NCI-H82 treated with DMSO at 0.1 percent for 48 hours (cell line): ENCODE measurements at regions not wholly inside any gene's neighbourhood (a gene's known extent, or its start where the extent isn't known, plus 50 kb on each side); places are given as distances from the start of the nearest gene placed in this dataset.

Source experiments
- DNase-seq: peaks from one replicate; lab custom pipeline; 2025; ENCODE audit not compliant: unreplicated experiment; lab: John Stamatoyannopoulos, UW

- DNase-seq, result no peak
These were observed 445.3 kb upstream of the CCL2 start for GRCh38 chr17:33809748-33810147.

- no peak for DNase-seq
These were observed 443.9 kb upstream of the CCL2 start for GRCh38 chr17:33811004-33811760.

GRCh38 chr17:33811984-33812577, 443.0 kb upstream of the CCL2 start:
- DNase-seq, result peak; percentile 30

GRCh38 chr17:33814852-33815251, 440.2 kb upstream of the CCL2 start:
- no peak for DNase-seq

GRCh38 chr17:33816036-33816435, 439.0 kb upstream of the CCL2 start:
- no peak for DNase-seq

- DNase-seq, result no peak
These were observed 438.1 kb upstream of the CCL2 start for GRCh38 chr17:33816842-33817617.

- DNase-seq, result no peak
These were observed 435.5 kb upstream of the CCL2 start for GRCh38 chr17:33819539-33819938.

- DNase-seq, result no peak
These were observed 422.8 kb upstream of the CCL2 start for GRCh38 chr17:33832262-33832661.

GRCh38 chr17:33837281-33837680, 417.8 kb upstream of the CCL2 start:
- DNase-seq, result no peak

GRCh38 chr17:33838281-33838680, 416.8 kb upstream of the CCL2 start:
- DNase-seq, result no peak

GRCh38 chr17:33847900-33848299, 407.2 kb upstream of the CCL2 start:
- no peak for DNase-seq

GRCh38 chr17:33848433-33848832, 406.7 kb upstream of the CCL2 start:
- DNase-seq, result no peak

GRCh38 chr17:33854596-33854995, 400.5 kb upstream of the CCL2 start:
- DNase-seq, result no peak

- no peak for DNase-seq
These were observed 397.0 kb upstream of the CCL2 start for GRCh38 chr17:33858121-33858520.

- no peak for DNase-seq
These were observed 396.4 kb upstream of the CCL2 start for GRCh38 chr17:33858682-33859081.

- no peak for DNase-seq
These were observed 392.1 kb upstream of the CCL2 start for GRCh38 chr17:33862772-33863602.

GRCh38 chr17:33864758-33865229, 390.3 kb upstream of the CCL2 start:
- DNase-seq, result peak; percentile 13

GRCh38 chr17:33868899-33869298, 386.2 kb upstream of the CCL2 start:
- no peak for DNase-seq

- DNase-seq, result no peak
These were observed 384.1 kb upstream of the CCL2 start for GRCh38 chr17:33870936-33871335.

GRCh38 chr17:33871720-33872540, 383.2 kb upstream of the CCL2 start:
- DNase-seq, result no peak
